SK-N-SH (cell line): ENCODE measurements at regions not wholly inside any gene's neighbourhood (a gene's known extent, or its start where the extent isn't known, plus 50 kb on each side); places are given as distances from the start of the nearest gene placed in this dataset.

Source experiments
- CTCF ChIA-PET: fragments of 300-600, 350-600 bp; formaldehyde crosslinking; extraction: SDS; loops from one replicate; lab custom pipeline; 2021; lab: Yijun Ruan, JAX
- POLR2A ChIA-PET: fragments of 350-600 bp; sonication (Branson Sonifier 250); formaldehyde crosslinking; extraction: SDS; loops from one replicate; lab custom pipeline; 2020; ENCODE audit warnings: antibody characterized with exemption, inconsistent platforms; lab: Yijun Ruan, JAX
- DNase-seq: peaks from one replicate; pipeline ENCODE4 v3.0.0; 2012
- H2AFZ ChIP-seq: fragments of 200-600 bp; sonication (generic); 2 replicates; pipeline ENCODE4 v1.8.1; 2016; ENCODE audit warnings: antibody characterized with exemption, mild to moderate bottlenecking, low read depth
- H3F3A ChIP-seq: fragments of 200-600 bp; sonication (generic); replicated peaks from 2 replicates; pipeline ENCODE3; 2016; ENCODE audit warnings: antibody characterized with exemption, mild to moderate bottlenecking; ENCODE audit not compliant: insufficient read depth
- H3K27ac ChIP-seq, 2 experiments: fragments of 200-500 bp in 1 of 2; fragments of 200-600 bp in 1 of 2; sonication (Bioruptor generic) in 1 of 2; sonication (generic), shearing (Covaris generic) in 1 of 2; 2 replicates each; pipeline versions ENCODE4 v1.5.1 to v1.6.1; 2014 to 2016; ENCODE audit warnings: low read depth in 2 of 2, inconsistent platforms in 1 of 2, low read length in 1 of 2, mild to moderate bottlenecking in 1 of 2, mixed read lengths in 1 of 2
- H3K27me3 ChIP-seq: fragments of 200-600 bp; sonication (generic), shearing (Covaris generic); 2 replicates; pipeline ENCODE4 v1.6.1; 2016; ENCODE audit warnings: mixed run types; ENCODE audit not compliant: insufficient read depth
- H3K36me3 ChIP-seq, 2 experiments: fragments of 200-500 bp in 1 of 2; fragments of 200-600 bp in 1 of 2; sonication (Bioruptor generic) in 1 of 2; sonication (generic) in 1 of 2; replicated peaks in 1 of 2; 2 replicates each; pipeline versions ENCODE3 to v1.5.1; 2014 to 2016; ENCODE audit warnings: low read length in 1 of 2, mild to moderate bottlenecking in 1 of 2; ENCODE audit not compliant: insufficient read depth in 2 of 2, control insufficient read depth in 1 of 2
- H3K4me1 ChIP-seq, 2 experiments: fragments of 200-500 bp in 1 of 2; fragments of 200-600 bp in 1 of 2; sonication (Bioruptor generic) in 1 of 2; sonication (generic), shearing (Covaris generic) in 1 of 2; 2 replicates each; pipeline versions ENCODE4 v1.5.1 to v1.6.1; 2014 to 2016; ENCODE audit warnings: low read depth in 1 of 2, low read length in 1 of 2, mixed run types in 1 of 2; ENCODE audit not compliant: insufficient read depth in 2 of 2, control insufficient read depth in 1 of 2
- H3K4me2 ChIP-seq: fragments of 200-600 bp; sonication (generic), shearing (Covaris generic); 2 replicates; pipeline ENCODE4 v1.6.1; 2017; ENCODE audit warnings: mixed run types
- H3K4me3 ChIP-seq, 2 experiments: fragments of 200-500 bp in 1 of 2; fragments of 200-600 bp in 1 of 2; sonication (Bioruptor generic) in 1 of 2; sonication (generic), shearing (Covaris generic) in 1 of 2; 2 replicates each; pipeline versions ENCODE4 v1.5.1 to v1.8.1; 2014 to 2016; ENCODE audit warnings: low read depth in 2 of 2, inconsistent platforms in 1 of 2, low read length in 1 of 2, mild to moderate bottlenecking in 1 of 2, mixed read lengths in 1 of 2, moderate library complexity in 1 of 2
- H3K79me2 ChIP-seq: fragments of 200-600 bp; sonication (generic); 2 replicates; pipeline ENCODE4 v1.8.1; 2017; ENCODE audit warnings: mild to moderate bottlenecking; ENCODE audit not compliant: insufficient read depth
- H3K9ac ChIP-seq: fragments of 200-600 bp; sonication (generic); 2 replicates; pipeline ENCODE4 v1.6.1; 2017; ENCODE audit warnings: mixed run types
- H3K9me2 ChIP-seq: fragments of 200-600 bp; sonication (generic); 2 replicates; pipeline ENCODE4 v1.6.1; 2017; ENCODE audit warnings: mixed run types
- H3K9me3 ChIP-seq: fragments of 200-600 bp; sonication (generic); 2 replicates; pipeline ENCODE4 v1.6.1; 2017; ENCODE audit warnings: mixed run types, mild to moderate bottlenecking, moderate library complexity
- H4K20me1 ChIP-seq: fragments of 200-600 bp; sonication (generic); 2 replicates; pipeline ENCODE4 v1.6.1; 2017; ENCODE audit warnings: mild to moderate bottlenecking, mixed run types; ENCODE audit not compliant: insufficient read depth
- CTCF ChIP-seq: fragments of 200-600 bp; sonication (generic); IDR thresholded peaks from 2 replicates; pipeline ENCODE4 v1.6.1; 2017; ENCODE audit warnings: antibody characterized with exemption, mild to moderate bottlenecking, moderate library complexity
- EZH2phosphoT487 ChIP-seq: fragments of 200-600 bp; sonication (generic); IDR thresholded peaks from 2 replicates; pipeline ENCODE4 v1.6.1; 2017; ENCODE audit warnings: low read depth, mixed run types, mild to moderate bottlenecking, antibody characterized with exemption, moderate library complexity, borderline replicate concordance
- FOXJ3 ChIP-seq: sonication (generic); formaldehyde crosslinking; IDR thresholded peaks from 2 replicates; pipeline ENCODE4 v1.5.1; 2020; ENCODE audit warnings: mild to moderate bottlenecking, missing genetic modification reagents
- FOXM1 ChIP-seq: IDR thresholded peaks from 2 replicates; pipeline ENCODE4 v1.4.0; 2012; ENCODE audit warnings: low read depth, mild to moderate bottlenecking
- GABPA ChIP-seq: IDR thresholded peaks from 2 replicates; pipeline ENCODE4 v1.4.0; 2012; ENCODE audit warnings: low read depth, mild to moderate bottlenecking
- GATA2 ChIP-seq: sonication (generic); formaldehyde crosslinking; IDR thresholded peaks from 2 replicates; pipeline ENCODE4 v1.5.0; 2020; ENCODE audit warnings: mild to moderate bottlenecking, missing genetic modification reagents
- MEF2A ChIP-seq: IDR thresholded peaks from 2 replicates; pipeline ENCODE4 v1.4.0; 2012; ENCODE audit warnings: low read depth, borderline replicate concordance
- NRF1 ChIP-seq: IDR thresholded peaks from 2 replicates; pipeline ENCODE4 v1.6.1; 2012; ENCODE audit warnings: low read depth, mild to moderate bottlenecking, low read length
- PBX3 ChIP-seq: IDR thresholded peaks from 2 replicates; pipeline ENCODE4; 2012
- SIN3A ChIP-seq: IDR thresholded peaks from 2 replicates; pipeline ENCODE4 v1.6.1; 2012; ENCODE audit warnings: low read depth, mild to moderate bottlenecking, low read length, moderate library complexity, borderline replicate concordance
- TAF1 ChIP-seq: IDR thresholded peaks from 2 replicates; pipeline ENCODE4 v1.6.1; 2012; ENCODE audit warnings: low read depth, mild to moderate bottlenecking, low read length, moderate library complexity, borderline replicate concordance
- TCF12 ChIP-seq: IDR thresholded peaks from 2 replicates; pipeline ENCODE4 v1.4.0; 2012
- USF2 ChIP-seq: fragments of 150-350 bp; IDR thresholded peaks from 2 replicates; pipeline ENCODE4 v1.6.1; 2017; ENCODE audit warnings: antibody characterized with exemption, low read length, low read depth, borderline replicate concordance
- WGBS: methylation state at CpG from one replicate; pipeline ENCODE4 v1.1.6; 2017; ENCODE audit warnings: low lambda C conversion rate; 5-methylcytosine and 5-hydroxymethylcytosine counted together

GRCh38 chr14:71552809-71553208 is 379.4 kb upstream of the RGS6 start:
- Histone ChIP-seq H3K9ac (no peak overlapping the region), H3K4me3 (no peak overlapping the region)
- POLR2A ChIA-PET: no interaction called here

GRCh38 chr14:71553779-71554178 is 378.4 kb upstream of the RGS6 start:
- Histone ChIP-seq H3K9me3 (no peaks in the 10 kb centered on the region), H2AFZ (no peak overlapping the region), H4K20me1 (no peaks in the 10 kb centered on the region), H3F3A (peaks cover 11% of the 10 kb centered on the region), H3K27ac (no peak overlapping the region), H3K36me3 (peaks cover 0 to 18% of the 10 kb centered on the region in 2 experiments), H3K9me2 (no peaks in the 10 kb centered on the region), H3K79me2 (peaks cover 30% of the 10 kb centered on the region; the same call in 1 of the 2 replicates), H3K4me2 (no peak overlapping the region), H3K27me3 (no peaks in the 10 kb centered on the region), H3K4me1 (peaks cover 4 to 16% of the 10 kb centered on the region in 2 experiments; a peak in 3 of 4 replicates), H3K4me3 (no peak overlapping the region), H3K9ac (no peak overlapping the region)
- POLR2A ChIA-PET: no interaction called here
- 90% methylated on average over 3 of the region's 3 CpGs for WGBS
- TF ChIP-seq USF2 (no peak), FOXM1 (no peak), MEF2A (no peak), TCF12 (no peak), GABPA (no peak)
- CTCF ChIA-PET: interaction anchor here (1.0 kb wide), 1 partner anchor 12 kb away, joined by 3 read pairs; no protein-coding TSS in a partner anchor
- no peak for DNase-seq

More at GRCh38 chr14:71552809-71553208, 379.4 kb upstream of the RGS6 start:
- no peaks in the 10 kb centered on the region for H4K20me1 ChIP-seq
- TF ChIP-seq SIN3A (no peak), EZH2phosphoT487 (no peak), TAF1 (no peak), FOXJ3 (CRISPR knock-in tag) (no peak), CTCF (no peak), GATA2 (no peak), MEF2A (no peak), GABPA (no peak), NRF1 (no peak), PBX3 (no peak)
- TF ChIP-seq, all 33 proteins: peak for 0
- H3K36me3 ChIP-seq: peaks cover 0 to 18% of the 10 kb centered on the region in 2 experiments
- H3K9me2 ChIP-seq: no peaks in the 10 kb centered on the region
- no peaks in the 10 kb centered on the region for H3K9me3 ChIP-seq
- peaks cover 4 to 16% of the 10 kb centered on the region in 2 experiments; a peak in 3 of 4 replicates for H3K4me1 ChIP-seq
- H2AFZ ChIP-seq: no peak overlapping the region
- H3K27ac ChIP-seq: no peak overlapping the region
- peaks cover 6% of the 10 kb centered on the region for H3F3A ChIP-seq
- CTCF ChIA-PET: interaction anchor here (1.0 to 1.5 kb wide), 3 partner anchors 11 to 35 kb away, joined by 3 read pairs; no protein-coding TSS in a partner anchor
- H3K27me3 ChIP-seq: no peaks in the 10 kb centered on the region
- peaks cover 35% of the 10 kb centered on the region; the same call in 1 of the 2 replicates for H3K79me2 ChIP-seq
- 94% methylated on average over 5 of the region's 5 CpGs for WGBS
- H3K4me2 ChIP-seq: no peak overlapping the region
- DNase-seq: no peak
